ENCODE measurements at regions not wholly inside any gene's neighbourhood (a gene's known extent, or its start where the extent isn't known, plus 50 kb on each side); places are given as distances from the start of the nearest gene placed in this dataset.

- H3K4me3 ChIP-seq (ENCODE audit: low read depth, low read length) = no peak overlapping the region
- no peak for TF ChIP-seq CTCF (IDR thresholded peaks at IDR 0.05; ENCODE audit: borderline replicate concordance, insufficient read depth, low read depth, low read length)
These were observed 163.5 kb upstream of the LYZL2 start for GRCh38 chr10:30793093-30793492.

- no peak for TF ChIP-seq CTCF (IDR thresholded peaks at IDR 0.05; ENCODE audit: borderline replicate concordance, insufficient read depth, low read depth, low read length)
- H3K4me3 ChIP-seq (ENCODE audit: low read depth, low read length) = no peak overlapping the region
These were observed 162.5 kb upstream of the LYZL2 start for GRCh38 chr10:30792025-30792424.

- no peak overlapping the region for H3K4me3 ChIP-seq (ENCODE audit: low read depth, low read length)
- TF ChIP-seq CTCF (IDR thresholded peaks at IDR 0.05; ENCODE audit: borderline replicate concordance, insufficient read depth, low read depth, low read length) = no peak
These were observed 161.7 kb upstream of the LYZL2 start for GRCh38 chr10:30791197-30791611.

GRCh38 chr10:30789806-30790205 is 160.3 kb upstream of the LYZL2 start:
- TF ChIP-seq CTCF (IDR thresholded peaks at IDR 0.05; ENCODE audit: borderline replicate concordance, insufficient read depth, low read depth, low read length) = no peak
- no peak overlapping the region for H3K4me3 ChIP-seq (ENCODE audit: low read depth, low read length)

- H3K4me3 ChIP-seq (ENCODE audit: low read depth, low read length) = no peak overlapping the region
- TF ChIP-seq CTCF (IDR thresholded peaks at IDR 0.05; ENCODE audit: borderline replicate concordance, insufficient read depth, low read depth, low read length) = no peak
These were observed 158.8 kb upstream of the LYZL2 start for GRCh38 chr10:30788307-30788706.

GRCh38 chr10:30786906-30787305 is 157.4 kb upstream of the LYZL2 start:
- no peak for TF ChIP-seq CTCF (IDR thresholded peaks at IDR 0.05; ENCODE audit: borderline replicate concordance, insufficient read depth, low read depth, low read length)
- no peak overlapping the region for H3K4me3 ChIP-seq (ENCODE audit: low read depth, low read length)

GRCh38 chr10:30786131-30786530 is 156.6 kb upstream of the LYZL2 start:
- no peak for TF ChIP-seq CTCF (IDR thresholded peaks at IDR 0.05; ENCODE audit: borderline replicate concordance, insufficient read depth, low read depth, low read length)

More at GRCh38 chr10:30786131-30786530, 156.6 kb upstream of the LYZL2 start:
- H3K4me3 ChIP-seq (ENCODE audit: low read depth, low read length) = no peak overlapping the region
